ENCODE measurements at regions not wholly inside any gene's neighbourhood (a gene's known extent, or its start where the extent isn't known, plus 50 kb on each side); places are given as distances from the start of the nearest gene placed in this dataset.

DNA sequence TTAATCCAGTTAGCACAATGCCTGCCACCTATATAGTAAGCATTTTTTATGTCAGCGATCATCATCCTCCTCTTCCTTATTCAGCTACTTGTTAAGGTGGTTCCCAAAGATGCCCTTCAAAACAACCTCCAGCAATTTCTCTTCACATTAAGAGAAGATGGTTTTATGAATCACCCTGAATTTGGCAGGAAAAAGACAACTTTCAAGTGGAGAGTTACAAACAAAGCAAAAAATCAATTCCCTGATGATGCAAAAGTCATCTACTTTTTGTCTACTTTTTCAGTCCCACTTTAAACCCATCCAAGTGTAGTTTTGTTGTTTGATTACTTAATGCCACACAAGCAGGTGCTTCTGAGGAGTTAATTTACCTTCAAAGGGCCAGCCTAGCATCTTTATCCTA lies 139.1 kb upstream of the SERP2 start:
- TF ChIP-seq, protein P1, sequence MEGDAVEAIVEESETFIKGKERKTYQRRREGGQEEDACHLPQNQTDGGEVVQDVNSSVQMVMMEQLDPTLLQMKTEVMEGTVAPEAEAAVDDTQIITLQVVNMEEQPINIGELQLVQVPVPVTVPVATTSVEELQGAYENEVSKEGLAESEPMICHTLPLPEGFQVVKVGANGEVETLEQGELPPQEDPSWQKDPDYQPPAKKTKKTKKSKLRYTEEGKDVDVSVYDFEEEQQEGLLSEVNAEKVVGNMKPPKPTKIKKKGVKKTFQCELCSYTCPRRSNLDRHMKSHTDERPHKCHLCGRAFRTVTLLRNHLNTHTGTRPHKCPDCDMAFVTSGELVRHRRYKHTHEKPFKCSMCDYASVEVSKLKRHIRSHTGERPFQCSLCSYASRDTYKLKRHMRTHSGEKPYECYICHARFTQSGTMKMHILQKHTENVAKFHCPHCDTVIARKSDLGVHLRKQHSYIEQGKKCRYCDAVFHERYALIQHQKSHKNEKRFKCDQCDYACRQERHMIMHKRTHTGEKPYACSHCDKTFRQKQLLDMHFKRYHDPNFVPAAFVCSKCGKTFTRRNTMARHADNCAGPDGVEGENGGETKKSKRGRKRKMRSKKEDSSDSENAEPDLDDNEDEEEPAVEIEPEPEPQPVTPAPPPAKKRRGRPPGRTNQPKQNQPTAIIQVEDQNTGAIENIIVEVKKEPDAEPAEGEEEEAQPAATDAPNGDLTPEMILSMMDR (IDR thresholded peaks at IDR 0.05): no peak
- TF ChIP-seq POLR2A (IDR thresholded peaks at IDR 0.05): no peak

Data from uterus (tissue), 2 donors.